SU-DHL-6 (cell line): ENCODE measurements at regions not wholly inside any gene's neighbourhood (a gene's known extent, or its start where the extent isn't known, plus 50 kb on each side); places are given as distances from the start of the nearest gene placed in this dataset.

Source experiments
- H2AFZ ChIP-seq: fragments of 200-600 bp; sonication (generic); 2 replicates; pipeline ENCODE4 v1.6.1; 2014; ENCODE audit warnings: low read depth, mild to moderate bottlenecking, moderate library complexity, mixed read lengths, antibody characterized with exemption, low read length; ENCODE audit not compliant: severe bottlenecking
- H3F3A ChIP-seq: fragments of 200-600 bp; shearing (Covaris generic); 2 replicates; pipeline ENCODE4 v1.6.0; 2016; ENCODE audit warnings: antibody characterized with exemption, mild to moderate bottlenecking; ENCODE audit not compliant: insufficient read depth
- H3K27ac ChIP-seq: fragments of 200-600 bp; sonication (generic); 2 replicates; pipeline ENCODE4 v1.5.1; 2016; ENCODE audit warnings: low read depth, mild to moderate bottlenecking, low read length, moderate library complexity, mixed read lengths
- H3K27me3 ChIP-seq: fragments of 200-600 bp; sonication (generic), shearing (Covaris generic); 2 replicates; pipeline ENCODE4 v1.6.0; 2014; ENCODE audit warnings: mild to moderate bottlenecking, low read length
- H3K36me3 ChIP-seq: fragments of 200-600 bp; sonication (generic); 2 replicates; pipeline ENCODE4 v1.6.1; 2014; ENCODE audit warnings: mild to moderate bottlenecking, low read length, mixed read lengths
- H3K4me2 ChIP-seq: fragments of 300-600, 200-600 bp; shearing (Covaris generic), sonication (generic); 2 replicates; pipeline ENCODE4 v1.6.0; 2014; ENCODE audit warnings: low read length, low read depth, mild to moderate bottlenecking; ENCODE audit not compliant: poor library complexity, severe bottlenecking
- H3K4me3 ChIP-seq: fragments of 200-600 bp; sonication (generic); 2 replicates; pipeline ENCODE4 v1.5.1; 2014; ENCODE audit warnings: antibody characterized with exemption, low read length, mild to moderate bottlenecking, mixed read lengths; ENCODE audit not compliant: insufficient read depth, poor library complexity, severe bottlenecking
- H3K79me2 ChIP-seq: fragments of 200-600 bp; sonication (generic); 2 replicates; pipeline ENCODE4 v1.6.1; 2014; ENCODE audit warnings: mild to moderate bottlenecking, low read length, moderate library complexity; ENCODE audit not compliant: insufficient read depth
- H3K9ac ChIP-seq: fragments of 200-600 bp; sonication (generic); 2 replicates; pipeline ENCODE4 v1.7.0; 2014; ENCODE audit warnings: mild to moderate bottlenecking, low read length
- H3K9me2 ChIP-seq: fragments of 200-600 bp; sonication (generic); replicated peaks from 2 replicates; pipeline ENCODE4 v1.6.1; 2014; ENCODE audit warnings: low read length; ENCODE audit not compliant: insufficient read depth
- H3K9me3 ChIP-seq: fragments of 200-600 bp; sonication (generic); 2 replicates; pipeline ENCODE4 v1.6.1; 2014; ENCODE audit warnings: low read length, mixed read lengths; ENCODE audit not compliant: insufficient read depth
- H4K20me1 ChIP-seq: fragments of 200-600 bp; sonication (generic); 2 replicates; pipeline ENCODE4 v1.6.1; 2014; ENCODE audit warnings: low read depth, mild to moderate bottlenecking, antibody characterized with exemption, low read length, moderate library complexity, mixed read lengths
- EZH2phosphoT487 ChIP-seq: fragments of 200-600 bp; sonication (generic), shearing (Covaris generic); conservative IDR thresholded peaks from 2 replicates; pipeline ENCODE4 v1.6.1; 2018; ENCODE audit warnings: mild to moderate bottlenecking, antibody characterized with exemption, low read length, moderate library complexity, mixed read lengths
- TF ChIP-seq, protein P1 (sequence below): fragments of 200-600 bp; sonication (generic); IDR thresholded peaks from one replicate; pipeline ENCODE4 v1.5.1; 2017; ENCODE audit warnings: antibody characterized with exemption, mild to moderate bottlenecking, low read length, moderate library complexity; ENCODE audit not compliant: insufficient read depth, poor library complexity, severe bottlenecking

- H3K4me2 ChIP-seq: no peak overlapping the region
- H3K9ac ChIP-seq: no peak overlapping the region
- H4K20me1 ChIP-seq: no peaks in the 10 kb centered on the region
- no peaks in the 10 kb centered on the region for H3K36me3 ChIP-seq
- H2AFZ ChIP-seq: no peak overlapping the region
- H3K27me3 ChIP-seq: no peaks in the 10 kb centered on the region
- H3K9me2 ChIP-seq: no peaks in the 10 kb centered on the region
- TF ChIP-seq, protein P1, sequence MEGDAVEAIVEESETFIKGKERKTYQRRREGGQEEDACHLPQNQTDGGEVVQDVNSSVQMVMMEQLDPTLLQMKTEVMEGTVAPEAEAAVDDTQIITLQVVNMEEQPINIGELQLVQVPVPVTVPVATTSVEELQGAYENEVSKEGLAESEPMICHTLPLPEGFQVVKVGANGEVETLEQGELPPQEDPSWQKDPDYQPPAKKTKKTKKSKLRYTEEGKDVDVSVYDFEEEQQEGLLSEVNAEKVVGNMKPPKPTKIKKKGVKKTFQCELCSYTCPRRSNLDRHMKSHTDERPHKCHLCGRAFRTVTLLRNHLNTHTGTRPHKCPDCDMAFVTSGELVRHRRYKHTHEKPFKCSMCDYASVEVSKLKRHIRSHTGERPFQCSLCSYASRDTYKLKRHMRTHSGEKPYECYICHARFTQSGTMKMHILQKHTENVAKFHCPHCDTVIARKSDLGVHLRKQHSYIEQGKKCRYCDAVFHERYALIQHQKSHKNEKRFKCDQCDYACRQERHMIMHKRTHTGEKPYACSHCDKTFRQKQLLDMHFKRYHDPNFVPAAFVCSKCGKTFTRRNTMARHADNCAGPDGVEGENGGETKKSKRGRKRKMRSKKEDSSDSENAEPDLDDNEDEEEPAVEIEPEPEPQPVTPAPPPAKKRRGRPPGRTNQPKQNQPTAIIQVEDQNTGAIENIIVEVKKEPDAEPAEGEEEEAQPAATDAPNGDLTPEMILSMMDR: no peak
- no peak for TF ChIP-seq EZH2phosphoT487
- no peak overlapping the region for H3K27ac ChIP-seq
- no peaks in the 10 kb centered on the region for H3K9me3 ChIP-seq
- no peaks in the 10 kb centered on the region for H3K79me2 ChIP-seq
- H3F3A ChIP-seq: no peaks in the 10 kb centered on the region
- no peak overlapping the region for H3K4me3 ChIP-seq
Measured at GRCh38 chr6:117143647-117144046, 121.7 kb upstream of the VGLL2 start.

DNA sequence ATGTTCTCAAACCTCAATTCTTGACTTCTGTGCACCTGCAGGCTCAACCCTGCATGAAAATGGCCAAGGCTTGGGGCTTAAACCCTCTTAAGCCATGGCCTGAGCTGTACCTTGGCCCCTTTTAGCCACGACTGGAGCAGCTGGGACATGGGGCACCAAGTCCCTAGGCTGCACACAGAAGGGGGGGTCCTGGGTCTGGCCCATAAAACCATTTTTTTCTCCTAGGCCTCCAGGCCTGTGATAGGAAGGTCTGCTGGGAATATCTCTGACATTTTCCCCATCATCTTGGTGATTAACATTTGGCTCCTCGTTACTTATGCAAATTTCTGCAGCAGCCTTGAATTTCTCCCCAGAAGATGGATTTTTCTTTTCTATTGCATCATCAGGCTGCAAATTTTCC lies 119.4 kb upstream of the VGLL2 start:
- Histone ChIP-seq H3K4me3 (no peak overlapping the region), H3K79me2 (no peaks in the 10 kb centered on the region), H2AFZ (no peak overlapping the region), H3K36me3 (no peaks in the 10 kb centered on the region), H3K9ac (no peak overlapping the region), H3K9me3 (no peaks in the 10 kb centered on the region), H3K27me3 (no peaks in the 10 kb centered on the region), H4K20me1 (no peaks in the 10 kb centered on the region), H3F3A (no peaks in the 10 kb centered on the region), H3K4me2 (no peak overlapping the region), H3K9me2 (no peaks in the 10 kb centered on the region), H3K27ac (no peak overlapping the region)
- no peak for TF ChIP-seq EZH2phosphoT487
- TF ChIP-seq, protein P1: no peak

- no peak overlapping the region for H2AFZ ChIP-seq
Measured at GRCh38 chr6:117149324-117149723, 116.0 kb upstream of the VGLL2 start.

More at GRCh38 chr6:117149324-117149723, 116.0 kb upstream of the VGLL2 start:
- Histone ChIP-seq H3K36me3 (no peaks in the 10 kb centered on the region), H3K27me3 (no peaks in the 10 kb centered on the region), H3K4me3 (no peak overlapping the region), H3K4me2 (no peak overlapping the region), H3K9me3 (no peaks in the 10 kb centered on the region), H3K79me2 (no peaks in the 10 kb centered on the region), H3F3A (no peaks in the 10 kb centered on the region), H4K20me1 (no peaks in the 10 kb centered on the region), H3K27ac (no peak overlapping the region), H3K9me2 (no peaks in the 10 kb centered on the region), H3K9ac (no peak overlapping the region)
- no peak for TF ChIP-seq EZH2phosphoT487
- TF ChIP-seq, protein P1: no peak
